Stimulated activated memory B cell treated with anti-CD40 and anti-IgM and Interleukin-4, amounts not matched to agents 10 μg/mL and 1 μg/mL and 100 μg/mL, for 72 hours (primary cell): ENCODE measurements at regions not wholly inside any gene's neighbourhood (a gene's known extent, or its start where the extent isn't known, plus 50 kb on each side); places are given as distances from the start of the nearest gene placed in this dataset.

ENCODE experiments used
- ATAC-seq: fragments of 150-1000 bp; cut with Tn5 transposase; 2 replicates; pipeline ENCODE4 v1.10.0; 2021
- H3K27ac Mint-ChIP-seq: one replicate; pipeline ENCODE4 v1.8.0; 2022; ENCODE audit warnings: mild to moderate bottlenecking, mixed read lengths
- H3K27me3 Mint-ChIP-seq: one replicate; pipeline ENCODE4 v1.8.0; 2022; ENCODE audit warnings: mixed read lengths
- H3K36me3 Mint-ChIP-seq: one replicate; pipeline ENCODE4 v1.8.0; 2022; ENCODE audit warnings: mixed read lengths
- H3K4me1 Mint-ChIP-seq: one replicate; pipeline ENCODE4 v1.8.0; 2022; ENCODE audit warnings: mixed read lengths
- H3K4me3 Mint-ChIP-seq: one replicate; pipeline ENCODE4 v1.8.0; 2022; ENCODE audit warnings: mild to moderate bottlenecking, moderate library complexity, mixed read lengths
- H3K9me3 Mint-ChIP-seq: one replicate; pipeline ENCODE4 v1.8.0; 2022; ENCODE audit warnings: mixed read lengths

GRCh38 chr6:90401933-90402830 lies 105.5 kb upstream of the BACH2 start:
- ATAC-seq = no peak
- no peaks in the 10 kb centered on the region for H3K36me3 Mint-ChIP-seq
- no peaks in the 10 kb centered on the region for H3K27me3 Mint-ChIP-seq
- H3K4me3 Mint-ChIP-seq = no peak overlapping the region
- H3K9me3 Mint-ChIP-seq = no peaks in the 10 kb centered on the region
- H3K27ac Mint-ChIP-seq = no peak overlapping the region
- H3K4me1 Mint-ChIP-seq = peaks cover 41% of the 10 kb centered on the region

GRCh38 chr6:90399970-90400369 lies 103.3 kb upstream of the BACH2 start:
- Mint-ChIP-seq H3K36me3 (no peaks in the 10 kb centered on the region), H3K9me3 (no peaks in the 10 kb centered on the region), H3K27ac (peak overlapping the region; percentile 34), H3K27me3 (no peaks in the 10 kb centered on the region), H3K4me1 (peaks cover 36% of the 10 kb centered on the region), H3K4me3 (no peak overlapping the region)
- ATAC-seq = no peak

DNA sequence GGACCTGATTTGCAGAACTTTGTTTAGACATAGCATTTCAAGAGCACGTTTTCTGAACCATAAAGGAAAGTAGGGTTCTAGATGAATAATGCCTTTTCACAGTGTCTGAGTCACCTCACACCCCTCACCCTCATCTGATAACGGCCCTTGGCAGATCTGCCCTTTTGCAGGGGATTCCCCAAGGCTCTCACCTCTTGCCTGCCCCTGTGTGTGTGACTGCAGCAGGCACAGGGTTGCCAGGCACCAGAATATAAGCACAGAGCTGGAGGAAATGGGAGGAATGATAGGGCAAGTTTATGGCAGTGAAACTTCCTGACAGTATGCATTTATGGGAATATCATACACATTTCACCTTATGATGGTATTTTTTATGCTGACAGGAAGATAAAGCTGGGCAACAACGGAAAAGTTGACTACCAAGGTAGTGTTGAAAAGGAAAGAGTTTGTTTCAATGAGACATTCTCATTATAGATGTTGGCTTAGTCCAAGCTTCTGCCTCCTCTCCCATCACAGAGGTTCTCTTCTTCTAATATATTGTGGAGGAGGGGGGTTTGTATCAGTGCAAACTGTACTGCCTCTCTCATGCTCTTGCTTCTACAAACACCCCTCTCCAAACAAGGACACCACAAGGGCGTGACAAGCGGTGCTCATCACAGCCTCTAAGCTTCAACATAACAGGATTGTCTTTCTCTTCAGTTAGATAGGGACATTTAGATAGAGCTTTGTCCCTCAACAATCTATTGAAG lies 101.5 kb upstream of the BACH2 start:
- peak; percentile 98 for ATAC-seq
- Mint-ChIP-seq H3K9me3 (no peaks in the 10 kb centered on the region), H3K27ac (peak overlapping the region; percentile 72), H3K27me3 (no peaks in the 10 kb centered on the region), H3K4me3 (no peak overlapping the region), H3K4me1 (peaks cover 37% of the 10 kb centered on the region), H3K36me3 (no peaks in the 10 kb centered on the region)

DNA sequence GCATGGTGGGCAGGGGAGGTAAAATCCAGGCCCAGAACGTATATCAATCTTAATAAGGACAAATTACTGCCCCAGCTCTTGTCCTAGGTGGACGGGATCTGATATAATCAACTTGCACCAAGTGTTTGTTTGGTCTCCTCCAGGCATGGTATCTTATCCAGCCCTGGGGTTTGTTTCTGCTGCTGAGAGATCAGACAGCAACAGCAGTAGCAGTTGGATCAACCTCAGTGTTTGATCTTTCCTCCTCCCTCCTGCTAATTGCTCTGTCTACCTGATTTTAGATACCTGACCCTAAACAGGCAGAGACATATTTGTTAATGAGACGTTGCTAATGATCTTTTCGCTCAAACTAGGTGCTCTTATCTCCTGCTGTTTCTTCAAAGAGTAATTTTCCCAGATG lies 100.4 kb upstream of the BACH2 start:
- Mint-ChIP-seq H3K27me3 (no peaks in the 10 kb centered on the region), H3K4me1 (peaks cover 31% of the 10 kb centered on the region), H3K27ac (peak overlapping the region; percentile 72), H3K4me3 (no peak overlapping the region), H3K9me3 (no peaks in the 10 kb centered on the region), H3K36me3 (no peaks in the 10 kb centered on the region)
- no peak for ATAC-seq

DNA sequence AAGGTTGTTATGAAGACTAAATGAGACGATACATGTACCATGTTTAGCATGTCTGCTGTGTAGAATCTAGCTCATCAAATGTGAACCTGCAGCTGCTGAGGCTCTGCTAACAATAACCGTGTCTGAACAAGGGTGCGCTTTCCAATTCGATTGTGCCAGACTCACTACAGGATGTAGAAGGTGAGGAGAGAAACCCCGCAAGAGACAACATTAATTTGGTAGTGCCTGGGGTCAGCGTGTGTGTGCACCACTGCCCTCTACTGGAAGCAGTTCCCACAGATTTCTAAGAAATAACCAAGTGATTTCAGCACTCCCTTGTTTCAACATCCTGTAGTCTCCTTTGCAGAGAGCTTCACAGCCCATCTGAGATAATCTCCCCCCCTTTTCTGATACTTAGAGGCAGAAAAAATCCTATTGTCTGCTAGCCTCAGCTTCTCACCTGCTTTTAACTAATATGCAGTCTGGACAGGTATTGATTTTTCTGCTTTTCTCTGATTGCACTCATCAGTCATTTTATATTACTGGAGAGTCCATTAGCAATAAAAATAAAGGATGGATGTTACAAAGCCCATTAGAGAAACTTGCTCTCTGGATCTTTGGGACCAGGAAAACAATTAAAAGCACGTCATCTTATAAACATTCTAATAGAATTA lies 96.7 kb upstream of the BACH2 start:
- Mint-ChIP-seq H3K4me1 (peaks cover 25% of the 10 kb centered on the region), H3K36me3 (no peaks in the 10 kb centered on the region), H3K4me3 (peak overlapping the region; percentile 40), H3K27ac (peak overlapping the region; percentile 8), H3K9me3 (no peaks in the 10 kb centered on the region), H3K27me3 (no peaks in the 10 kb centered on the region)
- peak; percentile 70 for ATAC-seq

DNA sequence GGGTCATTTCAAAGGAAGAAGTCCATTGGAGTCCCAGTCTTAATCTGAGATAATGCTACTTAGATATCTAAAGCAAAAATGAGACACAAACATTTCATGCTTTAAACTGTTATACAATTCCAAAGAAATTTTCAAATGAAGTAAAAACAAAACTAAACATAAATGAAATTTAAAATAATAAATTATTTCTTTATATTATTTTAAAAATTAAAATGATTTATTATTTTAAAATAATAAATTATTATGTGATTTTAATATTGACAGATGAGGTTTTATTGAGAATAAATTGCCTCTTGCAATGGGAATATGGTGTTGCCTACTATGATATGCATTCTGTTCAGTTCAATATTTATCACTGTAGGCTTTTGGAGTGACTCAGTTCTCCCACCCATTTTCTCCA lies 93.7 kb upstream of the BACH2 start:
- H3K4me1 Mint-ChIP-seq = peaks cover 39% of the 10 kb centered on the region
- ATAC-seq = no peak
- no peaks in the 10 kb centered on the region for H3K36me3 Mint-ChIP-seq
- no peak overlapping the region for H3K4me3 Mint-ChIP-seq
- H3K27me3 Mint-ChIP-seq = no peaks in the 10 kb centered on the region
- H3K27ac Mint-ChIP-seq = no peak overlapping the region
- no peaks in the 10 kb centered on the region for H3K9me3 Mint-ChIP-seq

DNA sequence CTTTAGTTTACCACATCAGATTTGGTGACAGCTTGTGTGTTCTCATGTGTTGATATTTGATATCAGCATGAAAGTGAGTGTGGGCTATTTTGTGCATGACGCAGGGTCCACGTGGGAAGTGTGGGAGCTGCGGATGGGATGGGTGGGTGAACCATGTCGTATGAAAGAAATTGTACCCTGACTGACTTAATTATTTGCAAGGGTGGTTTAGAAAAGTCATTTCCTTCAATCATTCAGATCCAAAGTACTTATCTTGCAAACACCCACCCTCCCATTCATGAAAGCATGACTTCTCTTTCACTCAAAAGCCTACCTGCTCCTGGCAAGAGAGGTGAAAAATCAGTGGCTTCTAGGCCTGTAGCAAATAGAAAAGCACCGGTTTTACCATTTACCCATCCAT lies 91.8 kb upstream of the BACH2 start:
- H3K9me3 Mint-ChIP-seq = no peaks in the 10 kb centered on the region

GRCh38 chr6:90387826-90388225 lies 91.2 kb upstream of the BACH2 start:
- Mint-ChIP-seq H3K4me3 (no peak overlapping the region), H3K27ac (no peak overlapping the region), H3K36me3 (no peaks in the 10 kb centered on the region), H3K27me3 (no peaks in the 10 kb centered on the region), H3K9me3 (no peaks in the 10 kb centered on the region), H3K4me1 (peaks cover 53% of the 10 kb centered on the region)
- ATAC-seq = no peak

More for the DNA sequence above, 91.8 kb upstream of the BACH2 start:
- Mint-ChIP-seq H3K27me3 (no peaks in the 10 kb centered on the region), H3K4me3 (no peak overlapping the region), H3K36me3 (no peaks in the 10 kb centered on the region), H3K27ac (no peak overlapping the region), H3K4me1 (peaks cover 53% of the 10 kb centered on the region)
- no peak for ATAC-seq

DNA sequence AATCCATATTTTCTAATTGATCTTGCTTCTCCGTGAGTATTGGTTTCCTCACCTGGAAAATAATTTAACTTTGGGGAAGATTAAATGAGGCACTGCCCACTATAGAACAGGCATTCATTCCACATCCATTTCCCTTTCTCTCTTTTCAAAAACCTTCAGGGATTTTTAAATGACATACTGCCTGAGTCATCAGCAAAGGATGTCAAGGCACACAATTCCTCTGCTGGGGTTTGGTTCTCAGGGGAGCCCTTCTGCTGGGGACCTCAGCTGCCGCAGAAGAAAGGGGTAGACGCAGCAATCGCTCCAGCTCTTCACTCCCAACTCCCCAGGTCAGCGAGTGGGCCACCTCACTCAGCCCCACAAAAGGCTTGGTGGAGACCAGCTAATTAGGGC lies 90.7 kb upstream of the BACH2 start:
- Mint-ChIP-seq H3K4me1 (peaks cover 56% of the 10 kb centered on the region), H3K36me3 (no peaks in the 10 kb centered on the region), H3K9me3 (no peaks in the 10 kb centered on the region), H3K27me3 (no peaks in the 10 kb centered on the region), H3K27ac (no peak overlapping the region), H3K4me3 (no peak overlapping the region)
- no peak for ATAC-seq

- H3K27ac Mint-ChIP-seq = no peak overlapping the region
- H3K36me3 Mint-ChIP-seq = no peaks in the 10 kb centered on the region
- H3K27me3 Mint-ChIP-seq = no peaks in the 10 kb centered on the region
- no peak for ATAC-seq
- H3K4me3 Mint-ChIP-seq = no peak overlapping the region
- H3K4me1 Mint-ChIP-seq = peaks cover 63% of the 10 kb centered on the region
- no peaks in the 10 kb centered on the region for H3K9me3 Mint-ChIP-seq
These were observed 90.0 kb upstream of the BACH2 start for GRCh38 chr6:90386399-90387382.

DNA sequence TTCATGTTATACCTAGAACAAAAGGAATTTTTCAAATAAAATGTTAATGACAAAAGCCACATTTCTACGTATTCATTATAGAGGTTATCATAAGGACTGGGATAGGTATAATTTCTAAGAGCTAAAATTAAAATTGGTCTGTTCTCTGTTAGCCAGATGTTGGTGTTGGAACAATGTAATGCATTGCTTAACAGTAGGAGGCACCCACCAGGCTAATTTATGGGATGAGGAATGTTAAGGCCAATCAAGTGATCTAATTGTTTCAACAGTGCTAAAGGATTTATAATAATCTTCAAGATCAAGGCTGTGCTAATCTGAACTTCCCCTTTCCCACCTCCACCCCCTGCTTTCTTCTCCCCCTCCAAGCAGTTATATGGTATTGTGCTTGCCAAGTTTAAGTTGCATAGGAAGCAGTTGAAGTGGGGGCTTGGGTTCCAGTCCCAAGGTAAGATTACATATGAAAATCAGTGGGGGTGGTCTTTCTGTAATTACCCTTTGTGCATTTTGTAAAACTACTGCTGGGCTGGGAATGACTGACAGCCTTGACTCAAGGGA lies 89.2 kb upstream of the BACH2 start:
- ATAC-seq = no peak
- peaks cover 65% of the 10 kb centered on the region for H3K4me1 Mint-ChIP-seq
- peak overlapping the region; percentile 57 for H3K27ac Mint-ChIP-seq
- no peaks in the 10 kb centered on the region for H3K9me3 Mint-ChIP-seq
- H3K27me3 Mint-ChIP-seq = no peaks in the 10 kb centered on the region
- no peak overlapping the region for H3K4me3 Mint-ChIP-seq
- H3K36me3 Mint-ChIP-seq = no peaks in the 10 kb centered on the region

DNA sequence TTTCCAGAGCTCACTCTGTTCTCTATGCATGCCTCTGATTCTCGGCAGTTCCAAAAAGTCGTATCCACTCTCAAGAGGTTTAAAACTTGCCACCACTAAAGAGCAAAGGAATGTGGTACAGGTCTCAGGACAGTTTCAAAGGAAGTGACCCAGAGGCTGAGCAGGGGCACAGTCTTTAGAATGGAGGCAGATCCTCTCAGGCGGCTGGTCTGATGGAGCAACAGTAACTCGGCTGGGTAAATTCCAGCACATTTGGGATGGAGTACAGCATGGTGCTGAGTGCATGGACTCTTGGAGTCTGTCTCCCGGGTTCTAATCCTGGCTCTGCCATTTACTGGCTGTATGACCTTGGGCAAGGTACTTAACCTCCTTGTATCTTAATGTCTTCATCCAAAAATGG lies 88.1 kb upstream of the BACH2 start:
- H3K36me3 Mint-ChIP-seq = no peaks in the 10 kb centered on the region
- no peak for ATAC-seq
- H3K9me3 Mint-ChIP-seq = no peaks in the 10 kb centered on the region
- no peak overlapping the region for H3K4me3 Mint-ChIP-seq
- no peaks in the 10 kb centered on the region for H3K27me3 Mint-ChIP-seq
- H3K4me1 Mint-ChIP-seq = peaks cover 65% of the 10 kb centered on the region
- peak overlapping the region; percentile 57 for H3K27ac Mint-ChIP-seq

DNA sequence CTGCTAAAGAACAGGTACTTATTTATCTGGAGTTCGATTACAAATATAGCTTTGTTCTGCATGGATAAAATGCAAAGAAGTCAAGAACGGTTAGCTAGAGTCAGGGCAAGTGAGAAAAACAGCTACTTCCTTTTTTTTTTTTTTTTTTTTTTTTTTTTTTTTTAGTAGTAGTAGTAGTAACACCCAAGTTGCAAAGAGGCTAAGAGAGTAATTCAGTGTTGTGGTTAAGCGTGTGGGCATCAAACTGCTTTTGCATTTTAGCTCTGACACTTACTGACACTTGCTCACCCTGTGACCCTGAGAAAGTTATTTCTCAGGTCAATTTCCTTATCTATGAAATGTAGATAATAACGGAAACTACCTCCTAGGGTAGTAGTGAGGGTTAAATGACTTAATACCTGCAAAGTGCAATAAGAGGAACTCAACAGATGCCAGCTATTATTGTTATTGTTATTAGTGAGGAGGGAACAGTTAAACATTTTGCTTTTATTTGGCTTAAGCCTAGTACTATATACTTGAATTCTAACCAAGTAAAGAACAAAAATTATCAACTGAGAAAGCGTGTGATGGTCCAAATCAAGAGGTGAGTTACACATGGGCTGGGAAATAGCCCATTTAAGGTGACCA lies 86.7 kb upstream of the BACH2 start:
- ATAC-seq = peak; percentile 96
- Mint-ChIP-seq H3K9me3 (no peaks in the 10 kb centered on the region), H3K27ac (peak overlapping the region; percentile 56), H3K4me1 (peaks cover 65% of the 10 kb centered on the region), H3K4me3 (no peak overlapping the region), H3K36me3 (no peaks in the 10 kb centered on the region), H3K27me3 (no peaks in the 10 kb centered on the region)

- H3K27me3 Mint-ChIP-seq = no peaks in the 10 kb centered on the region
- peak overlapping the region; percentile 56 for H3K27ac Mint-ChIP-seq
- no peaks in the 10 kb centered on the region for H3K9me3 Mint-ChIP-seq
- ATAC-seq = no peak
- H3K36me3 Mint-ChIP-seq = no peaks in the 10 kb centered on the region
- H3K4me1 Mint-ChIP-seq = peaks cover 64% of the 10 kb centered on the region
- H3K4me3 Mint-ChIP-seq = no peak overlapping the region
These were observed 86.1 kb upstream of the BACH2 start for GRCh38 chr6:90382760-90383159.
